IPS DF 4.7 (cell line): ENCODE measurements at regions not wholly inside any gene's neighbourhood (a gene's known extent, or its start where the extent isn't known, plus 50 kb on each side); places are given as distances from the start of the nearest gene placed in this dataset.
A peak's percentile ranks its signal among the peaks of the same experiment; 100 is the strongest.
"Not testable (repeated sequence)": the region's sequence is repeated elsewhere in the genome, so short reads cannot be mapped to it uniquely, and the experiment has no call there.

Source experiments
- DNase-seq: peaks from one replicate; pipeline ENCODE4 v3.0.0-alpha.2; 2013; ENCODE audit warnings: low spot score; ENCODE audit errors: extremely low read depth

DNA sequence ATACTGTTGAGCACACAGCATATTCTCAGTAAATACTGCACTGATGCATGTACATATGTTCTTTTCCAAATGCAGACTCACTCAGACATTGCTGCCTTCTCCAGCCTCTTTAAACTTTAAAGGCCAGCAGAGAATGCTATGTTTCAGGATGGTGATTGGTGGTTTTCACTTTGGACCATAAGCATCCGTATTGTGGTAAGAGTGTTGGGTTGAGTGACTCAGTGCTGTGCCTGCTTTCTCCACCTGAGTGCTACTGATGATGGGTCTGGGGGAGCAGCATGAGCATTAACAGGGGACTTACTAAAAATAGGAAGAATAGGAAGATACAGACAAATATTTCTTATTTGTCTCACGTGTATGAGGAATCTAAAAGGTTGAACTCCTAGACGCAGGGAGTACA is 56.3 kb upstream of the ZNF92 start:
- no peak for DNase-seq

DNA sequence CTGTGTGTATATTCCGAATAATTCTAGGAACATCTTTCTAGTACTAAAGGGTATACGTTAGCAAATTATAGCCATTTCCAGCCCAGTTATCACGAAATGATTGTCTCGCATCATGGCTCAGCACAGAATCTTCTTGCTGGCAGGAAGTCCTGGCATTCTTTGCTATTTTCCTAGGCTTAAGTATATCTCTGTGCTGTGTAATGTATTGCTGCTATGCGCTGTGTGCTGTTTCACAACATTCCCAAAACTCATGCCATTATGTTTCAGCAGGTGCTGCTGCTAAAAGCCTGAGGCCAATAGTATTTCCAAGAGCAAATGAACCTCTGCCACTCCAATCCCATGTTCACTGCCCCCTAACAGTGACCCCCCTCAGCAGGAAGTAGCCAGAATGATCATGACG is 62.9 kb upstream of the ZNF92 start:
- no peak for DNase-seq

GRCh38 chr7:65308300-65308678 is 65.4 kb upstream of the ZNF92 start:
- no peak for DNase-seq

DNA sequence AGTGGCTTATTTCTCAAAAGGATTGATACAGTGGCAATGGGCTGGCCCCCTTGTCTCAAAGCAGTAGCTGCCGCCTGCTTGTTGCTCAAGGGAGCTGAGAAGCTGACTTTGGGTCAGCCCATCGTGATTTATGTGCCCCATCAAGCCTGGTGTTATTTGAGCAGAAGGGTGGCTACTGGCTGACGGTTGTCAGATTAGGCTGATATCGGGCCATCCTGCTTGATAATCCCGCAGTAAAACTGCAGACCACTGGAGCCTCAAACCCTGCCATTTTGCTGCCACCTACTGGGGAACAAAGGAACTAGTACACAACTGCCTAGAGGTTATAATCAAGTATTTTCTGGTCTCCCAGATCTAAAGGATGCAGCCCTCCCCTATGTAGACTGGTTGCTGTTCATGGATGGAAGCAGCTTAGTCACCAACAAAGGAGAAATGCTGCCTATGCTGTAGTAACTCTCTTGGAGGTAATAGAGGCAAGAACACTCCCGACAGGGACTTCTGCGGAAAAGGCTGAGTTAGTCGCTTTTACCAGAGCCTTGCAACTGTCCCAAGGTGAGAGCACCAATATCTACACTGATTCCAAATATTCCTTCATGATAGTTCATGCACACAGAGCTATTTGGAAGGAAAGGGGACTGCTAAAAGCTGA is 65.9 kb upstream of the ZNF92 start:
- peak; percentile 58 for DNase-seq

DNA sequence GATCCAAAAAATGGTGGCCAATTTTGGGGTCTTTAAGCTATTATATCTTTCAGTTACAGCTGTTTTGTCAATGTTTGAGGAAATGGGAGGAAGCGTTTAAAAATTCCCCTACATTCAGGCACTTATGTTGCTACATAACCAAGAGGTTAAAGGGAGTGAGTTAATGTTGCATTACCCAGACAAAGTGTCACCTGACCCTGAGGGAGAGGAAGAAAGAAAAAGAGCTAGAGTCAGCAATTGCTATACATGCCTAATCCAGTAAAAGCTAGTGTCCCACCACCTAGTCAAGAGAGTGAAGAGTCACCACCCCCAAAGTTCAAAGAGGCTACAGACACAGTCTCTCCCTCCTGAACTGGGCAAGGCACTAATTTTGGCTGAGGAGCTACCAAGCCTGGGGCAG is 69.5 kb upstream of the ZNF92 start:
- no peak for DNase-seq

DNA sequence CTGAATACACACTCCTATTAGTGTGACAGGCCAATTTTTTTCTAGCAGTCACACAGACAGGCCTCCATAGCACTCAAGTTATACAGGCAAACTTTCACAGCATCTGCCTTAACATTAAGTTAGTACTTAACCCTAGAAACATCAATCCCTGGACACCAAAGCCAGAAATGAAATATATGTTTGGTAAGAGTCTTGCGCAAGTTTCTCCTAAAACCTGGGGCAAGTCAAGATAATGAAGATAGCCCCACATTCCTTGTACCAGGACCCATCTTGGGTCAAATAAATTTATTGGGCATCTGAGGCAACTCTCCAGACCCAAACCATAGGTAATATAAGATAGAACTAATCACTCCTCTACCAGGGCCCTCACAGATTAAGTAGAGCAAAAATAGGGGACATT is 70.8 kb upstream of the ZNF92 start:
- DNase-seq = no peak

- DNase-seq = no peak
Measured at GRCh38 chr7:65301007-65301406, 72.6 kb upstream of the ZNF92 start.

- DNase-seq = no peak
Measured at GRCh38 chr7:65295409-65295808, 78.2 kb upstream of the ZNF92 start.

- not testable (repeated sequence) for DNase-seq
Measured at GRCh38 chr7:65290340-65290739, 83.3 kb upstream of the ZNF92 start.

GRCh38 chr7:65287023-65287422 is 86.6 kb upstream of the ZNF92 start:
- no peak for DNase-seq

- DNase-seq = no peak
Measured at GRCh38 chr7:65285906-65286864, 87.5 kb upstream of the ZNF92 start.

- DNase-seq = not testable (repeated sequence)
Measured at GRCh38 chr7:65285241-65285640, 88.4 kb upstream of the ZNF92 start.

- DNase-seq = no peak
Measured at GRCh38 chr7:65279795-65280194, 93.9 kb upstream of the ZNF92 start.

DNA sequence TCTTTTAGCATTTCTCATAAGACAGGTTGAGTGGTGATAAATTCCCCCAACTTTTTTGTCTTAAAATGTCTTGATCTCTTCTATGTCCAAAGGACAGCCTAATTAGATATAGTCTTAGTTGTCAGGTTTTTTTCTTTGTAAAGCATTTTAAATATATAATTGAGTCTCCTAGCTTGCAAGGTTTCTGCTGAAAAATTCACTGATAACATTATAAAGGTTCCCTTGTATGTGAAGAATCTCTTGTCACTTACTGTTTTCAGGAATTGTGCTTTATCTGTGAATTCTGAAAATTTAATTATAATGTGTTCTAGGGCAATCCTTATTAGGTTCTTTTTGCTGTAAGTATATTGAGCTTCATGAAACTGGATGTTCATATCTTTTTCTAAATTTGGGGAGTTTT is 96.8 kb upstream of the ZNF92 start:
- DNase-seq = no peak

DNA sequence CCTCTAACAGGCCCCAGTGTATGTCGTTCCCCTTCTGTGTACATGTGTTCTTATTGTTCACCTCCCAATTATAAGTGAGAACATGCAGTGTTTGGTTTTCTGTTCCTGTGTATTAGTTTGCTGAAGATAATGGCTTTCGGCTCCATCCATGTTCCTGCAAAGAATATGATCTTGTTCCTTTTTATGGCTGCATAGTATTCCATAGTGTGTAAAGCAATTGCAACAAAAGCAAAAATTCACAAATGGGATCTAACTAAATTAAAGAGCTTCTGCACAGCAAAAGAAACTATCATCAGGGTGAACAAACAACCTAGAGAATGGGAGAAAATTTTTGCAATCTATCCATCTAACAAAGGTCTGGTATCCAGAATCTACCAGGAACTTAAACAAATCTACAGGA is 102.2 kb upstream of the ZNF92 start:
- not testable (repeated sequence) for DNase-seq

- DNase-seq = peak; percentile 96
Measured at GRCh38 chr7:65269150-65269856, 104.4 kb upstream of the ZNF92 start.

DNA sequence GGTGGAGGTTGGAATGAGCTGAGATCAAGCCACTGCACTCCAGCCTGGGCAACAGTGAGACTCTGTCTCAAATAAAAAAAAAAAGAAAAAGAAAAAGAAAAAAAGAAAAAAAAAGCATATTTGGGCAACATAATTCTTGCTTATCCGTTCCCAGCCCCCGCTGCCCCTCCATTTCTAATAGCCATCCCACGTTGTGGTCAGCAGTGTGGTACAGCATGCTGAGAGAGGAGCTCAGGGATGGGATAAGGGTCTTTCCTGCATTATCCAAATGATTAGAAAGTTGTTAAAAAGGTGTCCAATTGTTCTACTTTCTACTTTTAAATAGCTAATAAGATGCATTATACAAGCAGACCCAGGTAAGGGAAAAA is 104.9 kb upstream of the ZNF92 start:
- DNase-seq = no peak

DNA sequence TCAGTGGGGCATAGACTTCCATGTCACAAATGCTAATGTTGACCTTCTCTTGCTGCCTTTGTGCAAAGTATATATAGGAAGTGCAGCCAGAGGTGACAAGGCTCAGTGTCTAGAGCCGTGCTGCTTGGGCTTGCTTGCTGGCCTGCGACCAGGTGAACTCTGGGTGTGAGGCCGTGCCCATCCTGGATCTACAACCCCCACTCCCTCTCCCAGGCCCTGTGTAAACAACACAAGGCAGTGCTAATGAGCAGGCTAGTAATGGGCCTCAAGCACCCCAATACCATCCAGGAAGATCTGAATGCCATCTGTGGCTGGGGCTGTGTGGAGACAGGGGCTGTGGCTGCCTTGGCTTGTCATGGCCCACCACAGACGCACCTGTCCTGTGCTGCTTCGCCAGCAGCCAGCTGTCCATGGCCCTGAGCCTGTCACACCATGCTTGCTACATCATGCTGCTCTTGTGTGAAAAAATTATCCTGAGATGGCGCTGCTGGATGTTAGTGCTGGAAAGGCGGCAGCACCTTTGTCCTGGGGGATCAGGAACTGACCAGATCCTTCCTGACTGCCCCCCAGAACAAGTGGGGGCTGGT is 107.6 kb upstream of the ZNF92 start:
- DNase-seq = no peak

DNA sequence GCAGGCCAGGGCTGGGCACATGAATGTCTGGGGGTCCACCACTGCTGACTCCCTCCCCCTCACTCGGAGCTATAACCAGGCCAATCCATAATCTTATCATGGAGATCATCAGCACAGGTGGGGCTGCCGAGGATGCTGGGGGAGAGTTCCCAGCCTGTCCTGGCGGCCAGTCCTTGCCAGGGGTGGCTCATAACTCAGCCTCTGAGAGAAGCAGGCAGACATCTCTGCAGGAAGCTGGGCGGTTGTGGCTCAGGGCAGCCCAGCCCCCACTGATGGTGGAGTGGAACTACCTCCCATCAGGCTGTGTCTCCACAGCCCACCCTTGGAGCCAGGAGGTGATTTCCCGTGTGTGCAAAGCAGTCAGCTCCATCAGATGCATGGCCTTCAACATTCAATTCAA is 109.4 kb upstream of the ZNF92 start:
- DNase-seq = no peak

DNA sequence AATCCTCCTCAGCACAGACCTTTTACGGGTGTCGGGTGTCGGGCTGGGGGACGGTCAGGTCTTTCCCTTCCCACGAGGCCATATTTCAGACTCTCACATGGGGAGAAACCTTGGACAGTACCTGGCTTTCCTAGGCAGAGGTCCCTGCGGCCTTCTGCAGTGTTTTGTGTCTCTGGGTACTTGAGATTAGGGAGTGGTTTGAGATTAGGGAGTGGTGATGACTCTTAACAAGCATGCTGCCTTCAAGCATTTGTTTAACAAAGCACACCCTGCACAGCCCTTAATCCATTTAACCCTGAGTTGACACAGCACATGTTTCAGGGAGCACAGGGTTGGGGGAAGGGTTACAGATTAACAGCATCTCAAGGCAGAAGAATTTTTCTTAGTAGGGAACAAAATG is 113.0 kb upstream of the ZNF92 start:
- not testable (repeated sequence) for DNase-seq

DNA sequence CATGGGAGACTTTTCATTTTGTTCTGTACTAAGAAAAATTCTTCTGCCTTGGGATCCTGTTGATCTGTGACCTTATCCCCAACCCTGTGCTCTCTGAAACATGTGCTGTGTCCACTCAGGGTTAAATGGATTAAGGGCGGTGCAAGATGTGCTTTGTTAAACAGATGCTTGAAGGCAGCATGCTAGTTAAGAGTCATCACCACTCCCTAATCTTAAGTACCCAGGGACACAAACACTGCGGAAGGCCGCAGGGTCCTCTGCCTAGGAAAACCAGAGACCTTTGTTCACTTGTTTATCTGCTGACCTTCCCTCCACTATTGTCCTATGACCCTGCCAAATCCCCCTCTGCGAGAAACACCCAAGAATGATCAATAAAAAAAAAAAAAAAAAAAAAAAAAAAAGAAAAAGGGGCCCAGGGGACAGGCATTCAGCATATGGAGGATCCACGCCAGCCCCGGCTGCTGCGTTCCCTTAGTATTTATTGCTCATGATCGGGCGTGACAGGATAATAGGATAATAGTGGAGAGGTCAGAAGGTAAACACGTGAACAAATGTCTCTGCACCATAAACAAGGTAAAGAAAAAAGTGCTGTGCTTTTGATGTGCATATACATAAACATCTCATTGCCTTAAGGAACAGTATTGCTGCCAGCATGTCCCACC is 113.7 kb upstream of the ZNF92 start:
- not testable (repeated sequence) for DNase-seq
